ENCODE measurements at regions not wholly inside any gene's neighbourhood (a gene's known extent, or its start where the extent isn't known, plus 50 kb on each side); places are given as distances from the start of the nearest gene placed in this dataset.
A peak's percentile ranks its signal among the peaks of the same experiment; 100 is the strongest.

DNA sequence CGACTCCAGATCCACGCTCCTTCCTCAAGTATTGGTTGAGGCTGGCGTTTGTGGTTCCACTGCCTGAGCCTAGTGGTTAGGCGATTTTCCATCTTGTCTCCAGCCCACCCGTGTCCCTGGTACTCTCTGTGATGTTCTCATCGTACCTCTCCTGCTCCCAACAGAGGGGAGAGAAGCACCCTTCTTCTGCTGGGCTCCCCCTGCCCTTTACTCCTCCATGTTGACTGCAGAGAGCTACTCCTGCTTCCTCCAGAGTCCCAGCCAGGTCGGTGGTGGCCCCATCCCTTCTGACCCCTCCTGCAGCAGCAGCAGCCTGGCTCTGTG, 164.0 kb upstream of the BCOR start:
- no peak for DNase-seq (ENCODE audit: low read depth in 1 of 2, low spot score in 1 of 2)
- Histone ChIP-seq H3K4me3 (replicated peaks; ENCODE audit: insufficient read depth, low read length) (no peak overlapping the region), H3K27me3 (ENCODE audit: insufficient read depth, poor library complexity, severe bottlenecking) (no peaks in the 10 kb centered on the region), H3K27ac (replicated peaks) (no peak overlapping the region)
- TF ChIP-seq, protein P1, sequence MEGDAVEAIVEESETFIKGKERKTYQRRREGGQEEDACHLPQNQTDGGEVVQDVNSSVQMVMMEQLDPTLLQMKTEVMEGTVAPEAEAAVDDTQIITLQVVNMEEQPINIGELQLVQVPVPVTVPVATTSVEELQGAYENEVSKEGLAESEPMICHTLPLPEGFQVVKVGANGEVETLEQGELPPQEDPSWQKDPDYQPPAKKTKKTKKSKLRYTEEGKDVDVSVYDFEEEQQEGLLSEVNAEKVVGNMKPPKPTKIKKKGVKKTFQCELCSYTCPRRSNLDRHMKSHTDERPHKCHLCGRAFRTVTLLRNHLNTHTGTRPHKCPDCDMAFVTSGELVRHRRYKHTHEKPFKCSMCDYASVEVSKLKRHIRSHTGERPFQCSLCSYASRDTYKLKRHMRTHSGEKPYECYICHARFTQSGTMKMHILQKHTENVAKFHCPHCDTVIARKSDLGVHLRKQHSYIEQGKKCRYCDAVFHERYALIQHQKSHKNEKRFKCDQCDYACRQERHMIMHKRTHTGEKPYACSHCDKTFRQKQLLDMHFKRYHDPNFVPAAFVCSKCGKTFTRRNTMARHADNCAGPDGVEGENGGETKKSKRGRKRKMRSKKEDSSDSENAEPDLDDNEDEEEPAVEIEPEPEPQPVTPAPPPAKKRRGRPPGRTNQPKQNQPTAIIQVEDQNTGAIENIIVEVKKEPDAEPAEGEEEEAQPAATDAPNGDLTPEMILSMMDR (IDR thresholded peaks at IDR 0.05; ENCODE audit: insufficient read depth, low read length), result no peak
- TF ChIP-seq POLR2AphosphoS5 (IDR thresholded peaks at IDR 0.05; ENCODE audit: low read depth) (no peak), GABPA (IDR thresholded peaks at IDR 0.05; ENCODE audit: low read depth) (no peak), SPI1 (IDR thresholded peaks at IDR 0.05; ENCODE audit: borderline replicate concordance, low read depth) (no peak)
- TF ChIP-seq, protein P2, sequence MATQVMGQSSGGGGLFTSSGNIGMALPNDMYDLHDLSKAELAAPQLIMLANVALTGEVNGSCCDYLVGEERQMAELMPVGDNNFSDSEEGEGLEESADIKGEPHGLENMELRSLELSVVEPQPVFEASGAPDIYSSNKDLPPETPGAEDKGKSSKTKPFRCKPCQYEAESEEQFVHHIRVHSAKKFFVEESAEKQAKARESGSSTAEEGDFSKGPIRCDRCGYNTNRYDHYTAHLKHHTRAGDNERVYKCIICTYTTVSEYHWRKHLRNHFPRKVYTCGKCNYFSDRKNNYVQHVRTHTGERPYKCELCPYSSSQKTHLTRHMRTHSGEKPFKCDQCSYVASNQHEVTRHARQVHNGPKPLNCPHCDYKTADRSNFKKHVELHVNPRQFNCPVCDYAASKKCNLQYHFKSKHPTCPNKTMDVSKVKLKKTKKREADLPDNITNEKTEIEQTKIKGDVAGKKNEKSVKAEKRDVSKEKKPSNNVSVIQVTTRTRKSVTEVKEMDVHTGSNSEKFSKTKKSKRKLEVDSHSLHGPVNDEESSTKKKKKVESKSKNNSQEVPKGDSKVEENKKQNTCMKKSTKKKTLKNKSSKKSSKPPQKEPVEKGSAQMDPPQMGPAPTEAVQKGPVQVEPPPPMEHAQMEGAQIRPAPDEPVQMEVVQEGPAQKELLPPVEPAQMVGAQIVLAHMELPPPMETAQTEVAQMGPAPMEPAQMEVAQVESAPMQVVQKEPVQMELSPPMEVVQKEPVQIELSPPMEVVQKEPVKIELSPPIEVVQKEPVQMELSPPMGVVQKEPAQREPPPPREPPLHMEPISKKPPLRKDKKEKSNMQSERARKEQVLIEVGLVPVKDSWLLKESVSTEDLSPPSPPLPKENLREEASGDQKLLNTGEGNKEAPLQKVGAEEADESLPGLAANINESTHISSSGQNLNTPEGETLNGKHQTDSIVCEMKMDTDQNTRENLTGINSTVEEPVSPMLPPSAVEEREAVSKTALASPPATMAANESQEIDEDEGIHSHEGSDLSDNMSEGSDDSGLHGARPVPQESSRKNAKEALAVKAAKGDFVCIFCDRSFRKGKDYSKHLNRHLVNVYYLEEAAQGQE (IDR thresholded peaks at IDR 0.05; ENCODE audit: insufficient replicate concordance, low read depth), result no peak

DNA sequence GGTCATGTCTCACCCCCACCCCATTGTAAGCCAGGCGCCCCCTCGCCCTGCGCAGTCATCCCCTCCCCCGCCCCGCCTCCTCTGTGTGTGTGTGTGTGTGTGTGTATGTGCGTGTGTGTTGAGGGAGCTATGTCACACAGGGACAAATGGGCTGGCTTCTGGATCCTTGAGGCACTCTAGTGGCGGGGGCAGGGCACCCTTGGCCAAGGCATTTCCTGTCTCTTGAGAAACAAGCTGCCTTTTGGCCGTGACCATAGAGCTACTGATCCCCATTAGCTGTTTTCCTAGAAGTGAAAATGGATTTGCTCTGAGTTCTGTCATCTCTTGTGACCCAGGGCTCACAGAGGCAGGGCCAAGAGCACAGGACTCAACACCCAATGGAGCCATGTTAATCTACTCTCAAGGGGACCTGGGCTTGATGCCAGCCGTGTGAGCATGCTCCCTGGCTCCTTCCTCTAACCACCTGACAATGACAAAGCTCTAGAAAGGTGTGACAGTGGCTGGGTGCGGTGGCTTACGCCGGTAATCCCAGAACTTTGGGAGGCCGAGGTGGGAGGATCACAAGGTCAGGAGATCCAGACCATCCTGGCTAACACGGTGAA, 162.5 kb upstream of the BCOR start:
- H3K27me3 ChIP-seq (ENCODE audit: insufficient read depth, poor library complexity, severe bottlenecking), result no peaks in the 10 kb centered on the region
- no peak overlapping the region for H3K4me3 ChIP-seq (replicated peaks; ENCODE audit: insufficient read depth, low read length)
- no peak for TF ChIP-seq SPI1 (IDR thresholded peaks at IDR 0.05; ENCODE audit: borderline replicate concordance, low read depth)
- TF ChIP-seq, protein P1 (IDR thresholded peaks at IDR 0.05; ENCODE audit: insufficient read depth, low read length), result no peak
- TF ChIP-seq POLR2AphosphoS5 (IDR thresholded peaks at IDR 0.05; ENCODE audit: low read depth), result no peak
- H3K27ac ChIP-seq (replicated peaks), result no peak overlapping the region
- peak in 1 of 2 experiments; percentile 36 for DNase-seq (ENCODE audit: low read depth in 1 of 2, low spot score in 1 of 2)

GRCh38 chrX:40258909-40259308, 161.2 kb upstream of the BCOR start:
- Histone ChIP-seq H3K4me3 (replicated peaks; ENCODE audit: insufficient read depth, low read length) (no peak overlapping the region), H3K27me3 (ENCODE audit: insufficient read depth, poor library complexity, severe bottlenecking) (no peaks in the 10 kb centered on the region), H3K27ac (replicated peaks) (no peak overlapping the region)
- no peak for DNase-seq (ENCODE audit: low read depth in 1 of 2, low spot score in 1 of 2)
- TF ChIP-seq POLR2AphosphoS5 (IDR thresholded peaks at IDR 0.05; ENCODE audit: low read depth), result no peak

DNA sequence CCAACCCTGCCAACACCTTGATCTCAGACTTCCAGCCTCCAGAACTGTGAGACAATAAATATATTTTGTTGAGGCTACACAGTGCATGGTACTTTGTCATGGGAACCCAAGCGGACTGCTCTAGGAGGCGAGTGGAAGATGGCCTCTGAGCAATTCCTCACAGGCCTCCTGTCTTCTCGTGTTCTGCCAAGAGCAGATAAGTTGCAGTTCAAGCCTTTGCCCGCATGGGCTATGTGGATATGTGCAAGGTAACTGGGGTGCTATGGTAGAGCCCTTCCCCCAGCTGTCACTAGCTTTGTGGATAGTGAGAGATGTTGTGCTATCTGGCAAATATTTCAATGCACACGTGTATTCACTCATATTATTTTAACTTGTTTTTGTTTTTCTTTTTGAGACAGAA, 156.0 kb upstream of the BCOR start:
- DNase-seq (ENCODE audit: low read depth in 1 of 2, low spot score in 1 of 2), result no peak
- TF ChIP-seq GABPA (IDR thresholded peaks at IDR 0.05; ENCODE audit: low read depth) (no peak), POLR2AphosphoS5 (IDR thresholded peaks at IDR 0.05; ENCODE audit: low read depth) (no peak), SPI1 (IDR thresholded peaks at IDR 0.05; ENCODE audit: borderline replicate concordance, low read depth) (no peak)
- TF ChIP-seq, protein P2 (IDR thresholded peaks at IDR 0.05; ENCODE audit: insufficient replicate concordance, low read depth), result no peak
- TF ChIP-seq, protein P1 (IDR thresholded peaks at IDR 0.05; ENCODE audit: insufficient read depth, low read length), result no peak
- Histone ChIP-seq H3K27me3 (ENCODE audit: insufficient read depth, poor library complexity, severe bottlenecking) (no peaks in the 10 kb centered on the region), H3K4me3 (replicated peaks; ENCODE audit: insufficient read depth, low read length) (no peak overlapping the region), H3K27ac (replicated peaks) (no peak overlapping the region)
